Hepatocyte (in vitro differentiated cells): ENCODE measurements at regions not wholly inside any gene's neighbourhood (a gene's known extent, or its start where the extent isn't known, plus 50 kb on each side); places are given as distances from the start of the nearest gene placed in this dataset.

ENCODE experiments used
- DNase-seq: peaks from one replicate; pipeline ENCODE4 v3.0.0-alpha.2; 2016; ENCODE audit warnings: low spot score
- H2AFZ ChIP-seq: fragments of 200-600 bp; sonication (generic); 2 replicates; pipeline ENCODE4 v1.6.0; 2016; ENCODE audit warnings: antibody characterized with exemption, mild to moderate bottlenecking
- H3K27ac ChIP-seq: fragments of 200-600 bp; sonication (generic); 2 replicates; pipeline ENCODE4 v1.5.1; 2016; ENCODE audit warnings: mild to moderate bottlenecking
- H3K27me3 ChIP-seq: fragments of 200-600 bp; sonication (generic); 2 replicates; pipeline ENCODE4 v1.6.1; 2016
- H3K36me3 ChIP-seq: fragments of 200-600 bp; sonication (generic); replicated peaks from 2 replicates; pipeline ENCODE4 v1.5.1; 2016; ENCODE audit warnings: low read depth; ENCODE audit not compliant: insufficient read depth
- H3K4me1 ChIP-seq: fragments of 200-600 bp; sonication (generic); 2 replicates; pipeline ENCODE4 v1.5.1; 2016; ENCODE audit warnings: mild to moderate bottlenecking, moderate library complexity; ENCODE audit not compliant: insufficient read depth
- H3K4me2 ChIP-seq: fragments of 200-600 bp; sonication (generic); 2 replicates; pipeline ENCODE4 v1.6.0; 2016
- H3K4me3 ChIP-seq: fragments of 200-600 bp; sonication (generic); 2 replicates; pipeline ENCODE4 v1.5.1; 2016; ENCODE audit warnings: mild to moderate bottlenecking
- H3K79me2 ChIP-seq: fragments of 200-600 bp; sonication (generic); 2 replicates; pipeline ENCODE4 v1.6.0; 2017; ENCODE audit warnings: mild to moderate bottlenecking
- H3K9me2 ChIP-seq: fragments of 200-600 bp; sonication (generic); replicated peaks from 2 replicates; pipeline ENCODE4 v1.6.0; 2017; ENCODE audit warnings: mild to moderate bottlenecking; ENCODE audit not compliant: insufficient read depth
- H3K9me3 ChIP-seq: fragments of 200-600 bp; sonication (generic); 2 replicates; pipeline ENCODE4 v1.5.1; 2016; ENCODE audit warnings: low read depth, mild to moderate bottlenecking
- H4K20me1 ChIP-seq: fragments of 200-600 bp; sonication (generic); 2 replicates; pipeline ENCODE4 v1.6.0; 2016; ENCODE audit warnings: mild to moderate bottlenecking; ENCODE audit not compliant: insufficient read depth, poor library complexity, severe bottlenecking
- CTCF ChIP-seq: fragments of 200-600 bp; sonication (generic); IDR thresholded peaks from 2 replicates; pipeline ENCODE4 v1.5.1; 2016; ENCODE audit warnings: antibody characterized with exemption, mild to moderate bottlenecking; ENCODE audit not compliant: poor library complexity
- EZH2 ChIP-seq: fragments of 200-600 bp; sonication (generic); IDR thresholded peaks from 2 replicates; pipeline ENCODE4 v1.6.1; 2016; ENCODE audit warnings: antibody characterized with exemption, mild to moderate bottlenecking, borderline replicate concordance
- EZH2phosphoT487 ChIP-seq: fragments of 200-600 bp; sonication (generic); IDR thresholded peaks from one replicate; pipeline ENCODE4 v1.6.1; 2018; ENCODE audit warnings: antibody characterized with exemption, mild to moderate bottlenecking, low read depth, moderate library complexity; ENCODE audit not compliant: unreplicated experiment, severe bottlenecking
- WGBS: methylation state at CpG from one replicate; pipeline ENCODE4 v1.1.6; 2016; ENCODE audit warnings: low lambda C conversion rate; ENCODE audit errors: missing lambda C conversion rate; 5-methylcytosine and 5-hydroxymethylcytosine counted together

DNA sequence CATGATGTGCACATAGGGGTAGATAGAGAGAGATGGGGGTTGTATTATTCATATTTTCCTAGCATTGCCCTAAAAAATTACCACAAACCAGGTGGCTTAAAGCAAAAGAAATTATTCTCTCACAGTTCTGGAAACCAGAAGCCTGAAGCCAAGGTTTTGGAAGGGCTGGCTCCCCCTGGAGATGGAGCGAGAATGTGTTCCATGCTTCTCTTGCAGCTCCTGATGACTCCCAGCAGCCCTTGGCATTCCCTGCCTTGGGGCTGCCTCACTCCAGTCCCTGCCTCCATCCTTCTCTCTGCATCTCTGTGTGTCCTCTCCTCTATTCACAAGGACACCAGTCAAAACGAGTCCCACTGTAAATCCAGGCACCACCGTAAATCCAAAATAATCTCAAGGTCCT lies 91.5 kb upstream of the FAM174B start:
- Histone ChIP-seq H3K79me2 (no peaks in the 10 kb centered on the region), H3K27ac (no peak overlapping the region), H3K36me3 (no peaks in the 10 kb centered on the region), H4K20me1 (no peaks in the 10 kb centered on the region), H3K9me2 (no peaks in the 10 kb centered on the region), H3K4me1 (no peaks in the 10 kb centered on the region), H3K4me2 (no peak overlapping the region), H3K4me3 (no peak overlapping the region), H2AFZ (no peak overlapping the region), H3K27me3 (no peaks in the 10 kb centered on the region), H3K9me3 (no peaks in the 10 kb centered on the region)
- TF ChIP-seq CTCF (no peak), EZH2 (no peak), EZH2phosphoT487 (no peak)
- no peak for DNase-seq
- WGBS: 87% methylated on average over 3 of the region's 3 CpGs

GRCh38 chr15:92749216-92749615 lies 93.6 kb upstream of the FAM174B start:
- no peak for TF ChIP-seq CTCF
- no peak for TF ChIP-seq EZH2phosphoT487
- TF ChIP-seq EZH2: no peak
- Histone ChIP-seq H3K36me3 (no peaks in the 10 kb centered on the region), H3K4me3 (no peak overlapping the region), H2AFZ (no peak overlapping the region), H3K27me3 (no peaks in the 10 kb centered on the region), H3K79me2 (no peaks in the 10 kb centered on the region), H3K4me2 (no peak overlapping the region), H4K20me1 (no peaks in the 10 kb centered on the region), H3K9me2 (no peaks in the 10 kb centered on the region), H3K9me3 (no peaks in the 10 kb centered on the region), H3K27ac (no peak overlapping the region), H3K4me1 (no peaks in the 10 kb centered on the region)
- DNase-seq: no peak
- WGBS: 77% methylated on average over 4 of the region's 4 CpGs

DNA sequence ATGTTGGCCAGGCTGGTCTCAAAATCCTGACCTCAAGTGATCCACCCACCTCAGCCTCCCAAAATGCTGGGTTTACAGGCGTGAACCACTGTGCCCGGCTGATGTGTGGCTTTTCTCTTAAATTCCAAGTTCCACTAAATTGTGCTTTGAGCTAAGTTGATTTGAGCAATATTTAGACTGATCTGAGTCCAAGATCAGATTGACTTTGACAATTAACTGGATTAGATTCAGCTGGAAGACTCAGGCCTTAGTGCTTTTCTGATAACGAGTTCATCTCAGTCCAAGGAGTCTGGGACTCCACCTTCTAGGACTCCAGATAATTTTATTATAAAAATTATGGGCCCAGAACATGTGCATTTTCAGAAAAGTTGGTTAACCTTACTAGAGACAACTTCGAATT lies 94.4 kb upstream of the FAM174B start:
- Histone ChIP-seq H3K4me1 (no peaks in the 10 kb centered on the region), H4K20me1 (no peaks in the 10 kb centered on the region), H2AFZ (no peak overlapping the region), H3K4me3 (no peak overlapping the region), H3K9me2 (no peaks in the 10 kb centered on the region), H3K79me2 (no peaks in the 10 kb centered on the region), H3K36me3 (no peaks in the 10 kb centered on the region), H3K4me2 (no peak overlapping the region), H3K27me3 (no peaks in the 10 kb centered on the region), H3K9me3 (no peaks in the 10 kb centered on the region), H3K27ac (no peak overlapping the region)
- no peak for DNase-seq
- TF ChIP-seq EZH2: no peak
- WGBS: 91% methylated on average over 4 of the region's 4 CpGs

DNA sequence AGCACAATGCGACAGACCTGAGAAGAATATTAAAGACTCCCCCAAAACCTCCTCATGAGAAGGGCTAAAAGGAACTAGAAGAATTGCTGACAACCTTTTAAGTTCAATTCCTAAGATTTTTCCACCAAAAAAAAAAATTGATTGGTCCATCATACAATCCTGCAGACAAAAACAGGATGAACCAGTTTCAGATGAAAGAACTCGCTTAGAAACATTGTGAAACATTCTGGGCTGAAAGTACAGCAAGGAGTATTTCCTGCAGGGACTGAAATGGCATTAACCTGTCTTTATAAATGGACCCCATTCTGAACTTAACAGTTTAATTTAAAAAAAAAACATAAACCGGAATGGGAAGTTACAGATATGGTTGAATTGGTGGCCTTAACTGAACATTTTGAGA lies 96.0 kb upstream of the FAM174B start:
- TF ChIP-seq EZH2 (no peak), EZH2phosphoT487 (no peak), CTCF (no peak)
- no peaks in the 10 kb centered on the region for H3K27me3 ChIP-seq
- no peak overlapping the region for H3K4me3 ChIP-seq
- no peaks in the 10 kb centered on the region for H3K36me3 ChIP-seq
- no peaks in the 10 kb centered on the region for H3K4me1 ChIP-seq
- H3K4me2 ChIP-seq: no peak overlapping the region
- H3K9me2 ChIP-seq: no peaks in the 10 kb centered on the region
- no peaks in the 10 kb centered on the region for H3K9me3 ChIP-seq
- peak; percentile 26 for DNase-seq
- H4K20me1 ChIP-seq: no peaks in the 10 kb centered on the region
- 82% methylated on average over 3 of the region's 3 CpGs for WGBS
- H3K27ac ChIP-seq: peak overlapping the region; percentile 49
- H3K79me2 ChIP-seq: no peaks in the 10 kb centered on the region
- no peak overlapping the region for H2AFZ ChIP-seq
